Right lobe of liver (tissue), 6 donors: ENCODE measurements at regions not wholly inside any gene's neighbourhood (a gene's known extent, or its start where the extent isn't known, plus 50 kb on each side); places are given as distances from the start of the nearest gene placed in this dataset.

Experiments used
- ATAC-seq, 4 donors: fragments of 200-7000 bp; cut with Tn5 transposase; one replicate each; pipeline ENCODE4 v1.9.1; 2020; ENCODE audit warnings: mild to moderate bottlenecking in 4 of 4, moderate library complexity in 4 of 4
- DNase-seq, 3 donors: peaks; one replicate each; pipeline ENCODE4 v3.0.0-alpha.2; 2020
- H3K27ac ChIP-seq, 3 donors: fragments of 200-600 bp; one replicate each; pipeline ENCODE4 v1.8.0; 2022
- H3K27me3 ChIP-seq, 2 donors: fragments of 200-600 bp; one replicate each; pipeline ENCODE4 v1.8.0; 2022
- H3K36me3 ChIP-seq, 4 donors: fragments of 200-600 bp; sonication (generic) in 1 of 4; one replicate each; pipeline versions ENCODE4 v1.5.1 to v1.8.0; 2017 to 2022; ENCODE audit warnings: control low read depth in 1 of 4
- H3K4me1 ChIP-seq, 4 donors: fragments of 200-600 bp; sonication (generic) in 1 of 4; one replicate each; pipeline versions ENCODE4 v1.5.1 to v1.8.0; 2017 to 2022; ENCODE audit warnings: control low read depth in 1 of 4
- H3K4me3 ChIP-seq, 3 donors: fragments of 200-600 bp; one replicate each; pipeline ENCODE4 v1.8.0; 2022
- H3K9me3 ChIP-seq, 4 donors: fragments of 200-600 bp; sonication (generic) in 1 of 4; one replicate each; pipeline versions ENCODE4 v1.5.1 to v1.8.0; 2017 to 2022; ENCODE audit warnings: control low read depth in 1 of 4
- POLR2A ChIP-seq: fragments of 450-650 bp; IDR thresholded peaks from one replicate; pipeline ENCODE4 v1.6.1; 2017; ENCODE audit warnings: antibody characterized with exemption, mild to moderate bottlenecking
- whole genome bisulfite sequencing: methylation state at CpG from one replicate; pipeline ENCODE4 v1.1.6; 2018; ENCODE audit warnings: low coverage, low lambda C conversion rate; ENCODE audit not compliant: insufficient coverage; ENCODE audit errors: missing lambda C conversion rate; 5-methylcytosine and 5-hydroxymethylcytosine counted together
- intact Hi-C, 2 donors: fragments of 100-400 bp; cut with DNase I; formaldehyde crosslinking; loops; one replicate each; pipeline versions ENCODE4 v1.11.2 to v1.14.1; 2022
- TF ChIP-seq, protein P1 (sequence below), 4 donors: fragments of 200-600 bp in 3 of 4; fragments of 450-650 bp in 1 of 4; IDR thresholded peaks; one replicate each; pipeline versions ENCODE4 v1.5.1 to v1.8.0; 2016 to 2022; ENCODE audit warnings: antibody characterized with exemption in 4 of 4, mild to moderate bottlenecking in 2 of 4
- donor health status: DM: no; HTN: yes; CAD: no.
- donor health status: DM: no; HTN: no; CAD: no.
- donor health status: DM: no; HTN: no; CAD: no.
- donor health status: DM: no; HTN: yes; CAD: no.
- donor health status: DM: no; HTN: yes; CAD: no.

DNA sequence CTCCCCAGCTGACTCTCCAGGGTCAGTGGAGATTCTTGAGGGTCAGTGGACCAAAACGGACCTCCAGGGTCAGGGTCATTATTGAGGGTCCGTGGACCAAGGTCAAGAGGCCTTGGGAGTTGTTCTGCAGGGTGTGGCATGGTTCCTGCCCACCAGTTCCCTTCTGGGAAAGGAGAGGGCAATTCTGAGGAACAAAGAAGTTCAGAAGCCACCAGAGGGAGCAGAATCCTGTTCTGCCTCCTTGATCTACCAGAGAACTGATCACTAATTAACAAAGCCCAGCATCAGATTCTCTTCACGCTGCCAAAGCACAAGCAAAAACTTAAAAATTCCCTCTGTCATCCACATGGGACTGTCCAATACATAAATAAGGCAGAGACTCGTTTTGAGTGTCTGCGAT lies 263.4 kb downstream of the DHX35 start:
- no peaks in the 10 kb centered on the region for H3K27me3 ChIP-seq
- H3K4me3 ChIP-seq: no peak overlapping the region
- no peak overlapping the region for H3K27ac ChIP-seq
- H3K36me3 ChIP-seq: no peaks in the 10 kb centered on the region
- TF ChIP-seq POLR2A: no peak
- TF ChIP-seq, protein P1, sequence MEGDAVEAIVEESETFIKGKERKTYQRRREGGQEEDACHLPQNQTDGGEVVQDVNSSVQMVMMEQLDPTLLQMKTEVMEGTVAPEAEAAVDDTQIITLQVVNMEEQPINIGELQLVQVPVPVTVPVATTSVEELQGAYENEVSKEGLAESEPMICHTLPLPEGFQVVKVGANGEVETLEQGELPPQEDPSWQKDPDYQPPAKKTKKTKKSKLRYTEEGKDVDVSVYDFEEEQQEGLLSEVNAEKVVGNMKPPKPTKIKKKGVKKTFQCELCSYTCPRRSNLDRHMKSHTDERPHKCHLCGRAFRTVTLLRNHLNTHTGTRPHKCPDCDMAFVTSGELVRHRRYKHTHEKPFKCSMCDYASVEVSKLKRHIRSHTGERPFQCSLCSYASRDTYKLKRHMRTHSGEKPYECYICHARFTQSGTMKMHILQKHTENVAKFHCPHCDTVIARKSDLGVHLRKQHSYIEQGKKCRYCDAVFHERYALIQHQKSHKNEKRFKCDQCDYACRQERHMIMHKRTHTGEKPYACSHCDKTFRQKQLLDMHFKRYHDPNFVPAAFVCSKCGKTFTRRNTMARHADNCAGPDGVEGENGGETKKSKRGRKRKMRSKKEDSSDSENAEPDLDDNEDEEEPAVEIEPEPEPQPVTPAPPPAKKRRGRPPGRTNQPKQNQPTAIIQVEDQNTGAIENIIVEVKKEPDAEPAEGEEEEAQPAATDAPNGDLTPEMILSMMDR (IDR thresholded peaks at IDR 0.05): no peak
- H3K9me3 ChIP-seq: no peaks in the 10 kb centered on the region
- DNase-seq (no peak), ATAC-seq (no peak)
- no peaks in the 10 kb centered on the region for H3K4me1 ChIP-seq
- 39% methylated on average over 5 of the region's 5 CpGs for WGBS
- intact Hi-C loops: no loop called here

DNA sequence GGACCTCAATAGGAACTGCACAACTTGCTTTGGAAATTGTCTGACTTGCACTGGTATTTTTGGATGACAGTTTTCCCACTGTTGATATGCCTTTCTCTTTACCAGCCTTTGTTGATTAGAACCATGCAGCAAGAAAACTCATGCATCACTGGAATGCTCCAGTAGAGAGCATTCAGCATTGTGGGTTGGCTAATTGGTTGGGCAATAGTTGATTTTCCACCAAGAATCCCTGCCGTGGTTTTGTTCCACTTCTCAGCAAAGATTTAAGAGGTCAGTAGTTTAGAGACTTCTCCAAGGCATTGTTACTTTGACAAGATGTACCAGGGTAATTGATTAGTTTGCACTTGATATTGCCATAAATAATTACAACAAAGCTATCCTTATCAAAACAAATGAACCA lies 260.0 kb downstream of the DHX35 start:
- WGBS: 13% methylated on average over 1 of the region's 1 CpG
- intact Hi-C loops: no loop called here
- no peak for TF ChIP-seq POLR2A
- TF ChIP-seq, protein P1 (IDR thresholded peaks at IDR 0.05): no peak

DNA sequence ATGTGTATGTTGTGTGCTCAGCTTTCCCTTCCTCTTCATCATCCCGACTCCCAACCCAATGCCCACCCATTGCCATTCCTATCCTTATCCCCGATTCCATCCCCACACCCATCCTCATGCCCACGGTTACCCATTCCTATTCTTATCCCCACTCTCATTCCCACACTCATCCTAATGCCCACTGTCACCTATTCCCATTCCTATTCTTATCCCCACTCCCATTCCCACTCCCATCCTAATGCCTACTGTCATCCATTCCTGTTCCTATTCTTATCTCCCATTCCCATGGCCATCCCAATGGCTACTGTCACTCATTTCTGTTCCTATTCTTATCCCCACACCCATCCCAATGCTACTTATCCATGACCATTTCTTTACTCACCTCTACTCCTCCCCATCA lies 254.1 kb downstream of the DHX35 start:
- Histone ChIP-seq H3K9me3 (no peaks in the 10 kb centered on the region), H3K27ac (no peak overlapping the region), H3K4me1 (no peaks in the 10 kb centered on the region), H3K27me3 (no peaks in the 10 kb centered on the region), H3K4me3 (no peak overlapping the region), H3K36me3 (no peaks in the 10 kb centered on the region)
- ATAC-seq (no peak), DNase-seq (no peak)
- intact Hi-C loops: no loop called here
- TF ChIP-seq, protein P1 (IDR thresholded peaks at IDR 0.05): no peak
- no peak for TF ChIP-seq POLR2A
- WGBS: 43% methylated on average over 1 of the region's 3 CpGs

More for the DNA sequence above, 260.0 kb downstream of the DHX35 start:
- DNase-seq (no peak), ATAC-seq (no peak)
- no peaks in the 10 kb centered on the region for H3K27me3 ChIP-seq
- no peaks in the 10 kb centered on the region for H3K9me3 ChIP-seq
- no peaks in the 10 kb centered on the region for H3K4me1 ChIP-seq
- H3K27ac ChIP-seq: no peak overlapping the region
- no peak overlapping the region for H3K4me3 ChIP-seq
- H3K36me3 ChIP-seq: no peaks in the 10 kb centered on the region

DNA sequence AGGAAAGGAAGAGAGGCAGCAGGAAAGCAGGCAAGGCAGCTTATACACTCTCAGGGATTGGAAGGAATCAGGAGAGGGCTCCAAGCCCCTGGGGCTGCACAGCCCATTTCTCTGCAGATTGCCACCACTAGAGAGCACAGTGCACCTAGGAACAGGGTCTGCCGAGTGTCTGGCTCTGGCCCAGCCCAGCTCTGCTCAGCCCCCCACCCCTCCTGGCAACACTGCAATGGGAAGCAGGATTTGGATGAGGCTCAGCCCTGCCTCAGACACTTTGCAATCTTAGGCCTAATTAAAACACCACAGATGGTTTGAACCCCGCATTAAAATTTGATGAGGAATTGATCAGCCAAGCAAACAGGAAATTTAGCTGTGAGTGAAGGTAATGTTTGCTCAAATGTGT lies 252.7 kb downstream of the DHX35 start:
- no peak overlapping the region for H3K27ac ChIP-seq
- TF ChIP-seq, protein P1 (IDR thresholded peaks at IDR 0.05): no peak
- no peak for TF ChIP-seq POLR2A
- no peaks in the 10 kb centered on the region for H3K9me3 ChIP-seq
- 50% methylated on average over 1 of the region's 2 CpGs for WGBS
- H3K4me3 ChIP-seq: no peak overlapping the region
- no peaks in the 10 kb centered on the region for H3K27me3 ChIP-seq
- ATAC-seq: no peak
- no peak for DNase-seq
- H3K36me3 ChIP-seq: no peaks in the 10 kb centered on the region
- peaks cover 0 to 7% (median 0%) of the 10 kb centered on the region in 4 donors for H3K4me1 ChIP-seq
- intact Hi-C loops: no loop called here
